ENCODE measurements at regions not wholly inside any gene's neighbourhood (a gene's known extent, or its start where the extent isn't known, plus 50 kb on each side); places are given as distances from the start of the nearest gene placed in this dataset.

GRCh38 chr13:63636316-63636993 lies 2220.8 kb upstream of the PCDH20 start:
- CTCF ChIA-PET, result interaction anchor here (1.1 to 3.2 kb wide), 2 partner anchors 9 to 10 kb away, joined by 3 to 13 read pairs; no protein-coding TSS in a partner anchor
- POLR2A ChIA-PET, result no interaction called here
- DNase-seq (ENCODE audit: extremely low spot score), result no peak
- TF ChIP-seq, protein P1, sequence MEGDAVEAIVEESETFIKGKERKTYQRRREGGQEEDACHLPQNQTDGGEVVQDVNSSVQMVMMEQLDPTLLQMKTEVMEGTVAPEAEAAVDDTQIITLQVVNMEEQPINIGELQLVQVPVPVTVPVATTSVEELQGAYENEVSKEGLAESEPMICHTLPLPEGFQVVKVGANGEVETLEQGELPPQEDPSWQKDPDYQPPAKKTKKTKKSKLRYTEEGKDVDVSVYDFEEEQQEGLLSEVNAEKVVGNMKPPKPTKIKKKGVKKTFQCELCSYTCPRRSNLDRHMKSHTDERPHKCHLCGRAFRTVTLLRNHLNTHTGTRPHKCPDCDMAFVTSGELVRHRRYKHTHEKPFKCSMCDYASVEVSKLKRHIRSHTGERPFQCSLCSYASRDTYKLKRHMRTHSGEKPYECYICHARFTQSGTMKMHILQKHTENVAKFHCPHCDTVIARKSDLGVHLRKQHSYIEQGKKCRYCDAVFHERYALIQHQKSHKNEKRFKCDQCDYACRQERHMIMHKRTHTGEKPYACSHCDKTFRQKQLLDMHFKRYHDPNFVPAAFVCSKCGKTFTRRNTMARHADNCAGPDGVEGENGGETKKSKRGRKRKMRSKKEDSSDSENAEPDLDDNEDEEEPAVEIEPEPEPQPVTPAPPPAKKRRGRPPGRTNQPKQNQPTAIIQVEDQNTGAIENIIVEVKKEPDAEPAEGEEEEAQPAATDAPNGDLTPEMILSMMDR (IDR thresholded peaks at IDR 0.05; ENCODE audit: control extremely low read depth, extremely low read depth, low read depth, missing control alignments), result no peak

DNA sequence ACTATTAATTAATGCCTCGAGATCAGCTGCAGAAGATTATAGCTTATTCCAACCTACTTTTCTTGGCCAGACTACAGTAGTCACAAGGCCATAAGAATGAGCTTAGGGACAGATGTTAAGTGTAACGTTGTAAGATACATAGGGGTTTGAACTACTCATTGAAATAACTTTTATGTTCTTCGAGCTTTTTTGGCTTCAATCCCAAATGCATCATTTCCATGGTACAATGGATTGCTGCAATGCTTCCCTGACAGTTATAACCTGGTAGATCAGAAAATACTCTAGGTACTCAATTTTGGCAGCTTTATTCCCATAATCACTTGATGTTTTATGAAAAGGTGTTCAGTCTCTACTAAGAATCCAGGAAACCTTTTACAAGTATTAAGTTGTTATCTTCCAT lies 2216.7 kb upstream of the PCDH20 start:
- TF ChIP-seq, protein P1 (IDR thresholded peaks at IDR 0.05; ENCODE audit: control extremely low read depth, extremely low read depth, low read depth, missing control alignments), result no peak

GRCh38 chr13:63631006-63631405 lies 2215.4 kb upstream of the PCDH20 start:
- POLR2A ChIA-PET, result no interaction called here
- TF ChIP-seq, protein P1 (IDR thresholded peaks at IDR 0.05; ENCODE audit: control extremely low read depth, extremely low read depth, low read depth, missing control alignments), result no peak
- CTCF ChIA-PET, result no interaction called here
- no peak for DNase-seq (ENCODE audit: extremely low spot score)

More for the DNA sequence above, 2216.7 kb upstream of the PCDH20 start:
- ChIA-PET POLR2A (no interaction called here), CTCF (no interaction called here)
- no peak for DNase-seq (ENCODE audit: extremely low spot score)

GRCh38 chr13:63629591-63629990 lies 2213.9 kb upstream of the PCDH20 start:
- ChIA-PET CTCF (interaction anchor here (1.3 kb wide), 1 partner anchor 10 kb away, joined by 3 read pairs; no protein-coding TSS in a partner anchor), POLR2A (no interaction called here)
- TF ChIP-seq, protein P1 (IDR thresholded peaks at IDR 0.05; ENCODE audit: control extremely low read depth, extremely low read depth, low read depth, missing control alignments), result no peak
- DNase-seq (ENCODE audit: extremely low spot score), result no peak

GRCh38 chr13:63628310-63628709 lies 2212.7 kb upstream of the PCDH20 start:
- POLR2A ChIA-PET, result no interaction called here
- TF ChIP-seq, protein P1 (IDR thresholded peaks at IDR 0.05; ENCODE audit: control extremely low read depth, extremely low read depth, low read depth, missing control alignments), result no peak
- CTCF ChIA-PET, result interaction anchor here (1.3 kb wide), 1 partner anchor 9 kb away, joined by 3 read pairs; no protein-coding TSS in a partner anchor
- no peak for DNase-seq (ENCODE audit: extremely low spot score)

- TF ChIP-seq, protein P1 (IDR thresholded peaks at IDR 0.05; ENCODE audit: control extremely low read depth, extremely low read depth, low read depth, missing control alignments), result no peak
- DNase-seq (ENCODE audit: extremely low spot score), result no peak
- ChIA-PET POLR2A (no interaction called here), CTCF (interaction anchor here (1.3 to 2.8 kb wide), 3 partner anchors 10 to 15 kb away, joined by 3 to 13 read pairs (median 9); no protein-coding TSS in a partner anchor)
Observed at GRCh38 chr13:63625869-63626268, 2210.2 kb upstream of the PCDH20 start.
